ENCODE measurements at regions not wholly inside any gene's neighbourhood (a gene's known extent, or its start where the extent isn't known, plus 50 kb on each side); places are given as distances from the start of the nearest gene placed in this dataset.

- no peak for DNase-seq
Observed at GRCh38 chr10:120387326-120387725, 69.7 kb upstream of the PLPP4 start.

- no peak for DNase-seq
Observed at GRCh38 chr10:120392245-120392644, 64.8 kb upstream of the PLPP4 start.

GRCh38 chr10:120392671-120393079 is 64.4 kb upstream of the PLPP4 start:
- no peak for DNase-seq

GRCh38 chr10:120394446-120394845 is 62.6 kb upstream of the PLPP4 start:
- no peak for DNase-seq

- DNase-seq: no peak
Observed at GRCh38 chr10:120396228-120396627, 60.8 kb upstream of the PLPP4 start.

GRCh38 chr10:120398180-120398579 is 58.8 kb upstream of the PLPP4 start:
- no peak for DNase-seq

- no peak for DNase-seq
Observed at GRCh38 chr10:120400601-120401000, 56.4 kb upstream of the PLPP4 start.

DNA sequence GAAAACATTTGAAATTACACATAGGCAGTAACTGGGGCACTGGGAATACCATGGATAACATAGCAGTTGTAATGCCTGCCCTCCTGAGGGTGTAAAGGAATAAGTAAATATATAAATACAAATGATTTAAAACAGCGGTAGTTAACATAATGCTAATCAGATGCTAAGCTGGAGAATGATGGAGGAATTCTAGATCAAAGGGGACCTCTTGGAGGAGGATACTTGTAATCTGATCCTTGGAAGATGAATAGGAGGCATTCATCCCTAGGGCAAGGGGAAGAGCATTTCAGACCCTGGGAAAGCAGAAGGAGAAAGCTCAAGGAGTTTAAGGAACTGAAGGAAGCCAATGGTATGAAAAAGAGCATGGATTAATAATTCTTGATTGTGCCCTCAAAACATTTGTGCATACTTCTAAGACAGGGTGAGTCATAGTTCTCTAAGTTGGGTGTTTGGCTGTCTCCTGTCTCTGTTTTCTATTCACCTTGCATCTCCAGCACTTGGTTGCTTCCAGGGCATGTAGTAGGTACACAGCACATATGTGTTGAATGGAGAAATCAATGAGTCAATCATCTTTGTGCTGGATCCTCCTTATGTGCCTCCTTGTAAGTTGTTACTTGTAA is 54.8 kb upstream of the PLPP4 start:
- DNase-seq: no peak

DNA sequence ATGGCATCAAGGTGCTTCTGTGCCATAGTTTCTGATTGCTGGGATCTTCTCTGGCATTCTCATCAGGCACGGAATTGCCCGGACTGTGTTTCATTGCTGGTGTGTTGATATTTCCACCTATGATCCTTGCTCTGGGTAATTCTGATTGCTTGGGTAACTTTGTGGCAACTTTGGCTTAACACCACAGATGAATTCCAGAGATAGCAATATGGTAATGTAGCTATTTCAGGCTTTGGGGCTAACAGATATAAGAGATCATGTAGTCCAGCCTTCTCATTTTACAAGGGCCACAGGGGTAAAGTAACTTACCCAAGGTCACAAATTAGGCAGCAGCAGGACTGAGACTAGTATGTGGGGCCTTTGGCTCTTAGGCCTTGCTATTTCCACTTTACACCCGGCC is 53.9 kb upstream of the PLPP4 start:
- no peak for DNase-seq

DNA sequence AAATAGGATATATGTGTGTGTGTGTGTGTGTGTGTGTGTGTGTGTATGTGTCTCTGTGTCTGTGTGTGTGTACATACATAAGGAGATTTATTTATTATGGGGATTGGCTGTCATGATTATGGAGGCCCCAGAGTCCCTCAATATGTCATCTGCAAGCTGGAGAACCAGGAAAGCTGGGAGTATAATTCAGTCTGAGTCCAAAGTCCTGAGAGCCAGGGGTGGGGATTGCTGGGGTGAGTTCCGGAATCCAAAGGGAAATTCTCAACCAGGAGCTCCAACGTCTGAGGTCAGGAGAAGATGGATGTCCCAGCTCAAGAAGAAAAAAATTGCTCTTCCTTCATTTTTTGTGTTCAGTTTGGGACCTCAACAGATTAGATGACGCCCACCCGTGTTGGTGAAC is 50.7 kb upstream of the PLPP4 start:
- DNase-seq: no peak

All from CD4-positive, alpha-beta T cell treated with Interleukin-17A for 1 hour (primary cell).